NB4 (cell line): ENCODE measurements at regions not wholly inside any gene's neighbourhood (a gene's known extent, or its start where the extent isn't known, plus 50 kb on each side); places are given as distances from the start of the nearest gene placed in this dataset.

Experiments used
- CTCF ChIP-seq: IDR thresholded peaks from one replicate; pipeline ENCODE4 v1.5.1; 2012; ENCODE audit warnings: low read depth, low read length
- TF ChIP-seq, protein P1 (sequence below): IDR thresholded peaks from 2 replicates; pipeline ENCODE4 v1.6.1; 2011; ENCODE audit warnings: low read depth, low read length

GRCh38 chr10:61042533-61042932, 98.5 kb upstream of the RHOBTB1 start:
- TF ChIP-seq CTCF, result no peak
- TF ChIP-seq, protein P1, sequence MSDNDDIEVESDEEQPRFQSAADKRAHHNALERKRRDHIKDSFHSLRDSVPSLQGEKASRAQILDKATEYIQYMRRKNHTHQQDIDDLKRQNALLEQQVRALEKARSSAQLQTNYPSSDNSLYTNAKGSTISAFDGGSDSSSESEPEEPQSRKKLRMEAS, result no peak
